NCI-H2107 treated with DMSO at 0.1 percent for 48 hours (cell line): ENCODE measurements at regions not wholly inside any gene's neighbourhood (a gene's known extent, or its start where the extent isn't known, plus 50 kb on each side); places are given as distances from the start of the nearest gene placed in this dataset.
A peak's percentile ranks its signal among the peaks of the same experiment; 100 is the strongest.

Experiments used
- DNase-seq: peaks from one replicate; lab custom pipeline; 2025; ENCODE audit not compliant: unreplicated experiment; lab: John Stamatoyannopoulos, UW

DNA sequence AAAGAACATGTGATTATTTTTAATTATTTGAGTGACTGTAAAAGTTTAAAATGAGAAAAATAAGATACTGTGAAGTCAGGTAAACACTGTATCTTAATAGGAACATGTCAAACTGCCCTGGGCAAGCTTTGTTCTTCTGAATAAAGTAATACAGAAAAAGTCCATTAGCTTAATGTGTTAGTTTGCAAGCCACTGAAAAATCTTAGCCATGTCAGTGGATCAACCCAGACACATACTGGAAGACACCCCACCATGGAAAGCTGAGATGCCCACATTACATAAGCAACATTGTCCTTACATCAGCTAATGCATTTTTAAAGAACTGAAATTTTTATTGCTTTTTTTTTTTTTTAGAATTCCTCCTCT is 155.2 kb downstream of the BBOX1 start:
- no peak for DNase-seq

- DNase-seq, result no peak
These were observed 154.4 kb downstream of the BBOX1 start for GRCh38 chr11:27194976-27195375.

GRCh38 chr11:27193434-27194225 is 153.0 kb downstream of the BBOX1 start:
- no peak for DNase-seq

- DNase-seq, result no peak
These were observed 151.6 kb downstream of the BBOX1 start for GRCh38 chr11:27192184-27192583.

DNA sequence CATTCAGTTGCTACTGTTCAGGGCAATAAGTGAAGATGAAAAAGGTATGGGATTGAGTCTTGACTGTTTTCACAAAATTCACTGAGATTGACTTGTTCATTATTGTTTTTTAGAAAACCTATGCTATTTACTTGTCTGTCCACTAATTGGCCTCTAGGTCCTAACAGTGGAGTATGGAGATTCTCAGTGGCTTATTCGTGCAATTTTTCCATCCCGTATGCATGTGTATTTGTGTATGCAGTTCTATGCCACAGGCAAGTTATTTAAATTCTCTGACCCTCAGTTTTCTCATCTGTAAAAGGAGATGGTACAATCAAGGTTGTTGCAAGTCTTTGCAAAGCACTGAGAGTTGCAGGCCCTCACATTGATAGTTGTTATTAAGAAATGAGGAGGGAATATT is 151.0 kb downstream of the BBOX1 start:
- DNase-seq, result no peak

GRCh38 chr11:27188696-27189095 is 148.1 kb downstream of the BBOX1 start:
- no peak for DNase-seq

DNA sequence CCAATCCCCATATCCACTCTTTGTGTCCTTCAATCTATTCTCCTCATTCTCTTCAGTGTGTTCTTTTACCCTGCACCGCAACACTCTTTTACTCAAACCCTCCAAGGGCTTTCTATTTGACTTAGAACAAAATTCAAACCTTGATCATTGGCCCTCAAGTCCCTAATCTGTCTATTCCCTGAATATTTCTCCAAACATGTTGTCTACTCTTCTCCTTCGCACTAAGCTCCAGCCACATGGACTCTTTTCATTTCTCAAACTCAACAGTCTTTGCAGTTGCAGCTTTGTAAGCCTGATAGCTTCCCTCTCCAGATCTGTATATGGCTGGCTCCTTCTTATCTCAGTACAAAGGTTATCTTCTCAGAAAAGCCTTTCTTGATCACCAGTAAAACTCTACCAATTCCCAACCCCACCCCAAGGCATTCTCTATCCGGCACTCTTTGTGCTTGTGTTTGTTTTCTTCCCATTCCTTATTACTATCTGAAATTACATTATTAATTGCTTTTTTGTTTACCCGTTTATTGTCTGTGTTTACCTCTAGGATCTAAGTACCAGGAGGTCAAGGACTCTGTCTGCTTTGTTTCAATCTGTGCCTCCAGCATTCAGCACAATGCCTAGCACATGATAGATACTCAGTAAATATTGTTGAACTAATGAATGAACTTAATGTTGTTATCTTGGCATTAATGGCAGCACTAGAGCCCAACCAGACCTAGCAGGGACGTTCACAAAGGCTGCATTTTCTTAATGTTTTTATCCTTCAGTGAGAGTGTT is 147.4 kb downstream of the BBOX1 start:
- no peak for DNase-seq

DNA sequence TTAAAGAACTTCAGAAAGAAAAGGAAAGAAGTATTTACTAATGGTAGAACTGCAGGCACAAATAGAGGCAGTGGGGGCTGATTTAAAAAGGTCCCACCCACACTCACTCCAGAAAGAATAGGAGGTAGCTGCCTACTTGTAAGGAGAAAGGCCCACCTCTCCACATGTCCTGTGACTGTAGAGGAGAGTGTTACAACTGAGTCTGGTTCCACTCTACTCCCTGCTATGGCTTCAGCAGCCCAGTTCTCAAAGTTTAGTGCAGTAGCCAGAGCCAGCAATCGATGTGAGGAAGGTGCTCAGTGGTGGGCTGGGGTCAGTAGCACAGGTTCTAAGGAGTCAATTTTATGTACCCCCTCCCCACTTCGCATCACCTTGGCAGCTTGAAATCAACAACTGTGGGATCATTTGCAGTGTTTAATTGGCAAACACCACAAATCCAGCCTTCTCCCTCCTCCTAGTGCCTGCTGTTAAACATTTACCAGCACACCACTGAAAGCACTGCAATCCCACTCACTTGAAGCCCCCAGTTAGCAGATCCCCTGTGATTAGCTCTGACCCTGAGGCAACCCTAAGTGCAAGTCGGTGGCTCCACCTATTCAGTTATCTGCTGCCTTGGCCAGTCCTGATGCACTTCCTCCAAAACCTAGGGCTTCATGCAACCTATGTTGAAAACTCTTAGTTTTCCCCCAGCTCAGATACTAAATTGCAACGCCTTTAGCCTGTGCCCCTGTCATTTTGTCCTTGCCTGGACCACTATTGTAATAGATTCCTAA is 146.6 kb downstream of the BBOX1 start:
- DNase-seq, result no peak

DNA sequence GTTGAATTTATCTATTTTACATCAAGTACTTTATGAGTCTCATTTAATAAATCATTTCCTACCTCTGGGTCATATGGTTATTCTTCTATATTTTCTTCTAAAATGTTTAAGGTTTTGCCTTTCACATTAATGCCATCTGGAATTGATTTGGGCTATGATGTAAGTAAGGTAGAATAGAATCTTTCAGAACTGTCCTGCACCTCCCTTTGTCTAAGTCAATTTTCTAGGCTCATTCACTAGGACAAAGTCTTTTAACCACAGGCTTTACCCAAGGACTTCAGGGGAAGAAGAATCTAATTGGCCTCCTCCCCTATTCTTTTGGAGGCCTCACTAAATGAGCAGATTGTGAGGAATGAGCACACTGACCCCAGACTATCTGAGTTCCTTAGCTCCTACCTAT is 146.0 kb downstream of the BBOX1 start:
- DNase-seq, result no peak

DNA sequence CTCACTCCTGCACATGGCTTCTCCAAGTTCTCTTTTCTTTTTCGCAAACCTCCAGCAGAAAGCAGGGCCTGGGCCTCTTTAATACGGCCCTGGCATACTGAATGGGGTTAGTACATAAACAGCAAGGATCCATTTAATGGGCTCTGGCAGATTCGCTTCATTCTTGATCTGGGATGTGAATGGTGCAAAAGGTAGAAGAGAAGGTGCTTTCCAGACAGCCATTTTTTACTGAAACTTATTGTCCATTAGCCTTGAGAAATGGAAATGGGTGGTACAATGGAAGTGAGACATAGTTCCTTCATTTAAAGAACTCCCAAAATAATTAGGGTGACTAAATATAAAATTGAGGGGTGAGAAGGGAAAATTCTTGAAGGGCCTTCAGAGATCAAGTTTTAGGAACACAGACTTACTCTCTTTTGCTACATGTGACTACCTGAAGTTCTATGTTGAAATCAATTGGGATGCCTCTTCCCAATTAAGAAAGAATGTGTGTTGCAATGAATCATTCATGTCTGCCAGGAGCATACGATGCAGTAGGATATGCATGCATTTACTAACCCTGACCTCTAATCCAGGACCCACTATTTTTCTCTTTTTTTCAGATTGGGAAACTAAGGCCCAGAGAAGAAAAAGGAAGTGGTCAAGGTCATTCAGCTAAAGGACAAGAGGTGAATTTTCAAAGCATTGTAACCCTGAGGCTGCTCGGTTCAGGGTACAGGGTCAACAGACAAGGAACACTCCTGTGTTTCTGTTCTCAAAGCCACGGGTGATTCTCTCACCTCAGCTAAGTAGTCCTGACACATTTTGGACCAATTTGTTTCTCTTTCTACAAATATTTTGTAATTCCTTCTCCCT is 144.1 kb downstream of the BBOX1 start:
- DNase-seq, result no peak

DNA sequence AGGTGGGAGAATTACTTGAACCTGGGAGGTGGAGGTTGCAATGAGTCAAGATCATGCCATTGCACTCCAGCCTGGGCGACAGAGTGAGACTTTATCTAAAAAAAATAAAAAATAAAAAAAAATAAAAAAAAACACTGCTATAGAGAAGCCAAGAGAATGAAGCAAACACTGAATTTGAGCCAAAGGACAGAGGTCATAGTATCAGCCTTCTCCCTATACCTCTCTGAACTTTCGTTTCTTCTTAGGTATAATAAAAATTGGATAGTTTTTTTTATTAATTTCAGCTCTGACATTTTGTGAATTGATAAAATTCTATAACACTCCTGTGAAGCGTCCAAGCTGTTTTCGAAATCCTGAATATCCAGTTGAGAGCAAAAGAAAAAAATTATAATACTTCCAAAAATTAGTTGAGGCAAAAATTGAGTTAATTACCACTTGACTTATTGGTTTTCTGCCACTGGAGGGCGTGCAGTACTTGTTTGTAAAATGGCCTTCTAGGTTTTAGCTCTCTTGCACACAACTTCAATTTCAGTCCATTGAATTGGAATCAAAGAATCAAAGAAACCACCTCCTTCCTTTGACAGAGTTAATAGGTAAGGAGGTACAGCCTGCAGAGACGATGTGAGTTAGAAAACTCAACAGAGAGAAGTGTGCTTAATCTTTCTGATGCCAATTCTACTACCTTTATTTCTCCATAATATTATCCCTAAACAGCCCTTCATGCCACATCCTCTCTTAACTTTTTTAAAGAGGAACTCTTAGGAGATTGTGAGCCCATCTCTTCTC is 143.2 kb downstream of the BBOX1 start:
- DNase-seq, result peak; percentile 58

- no peak for DNase-seq
These were observed 138.7 kb downstream of the BBOX1 start for GRCh38 chr11:27179334-27179733.

DNA sequence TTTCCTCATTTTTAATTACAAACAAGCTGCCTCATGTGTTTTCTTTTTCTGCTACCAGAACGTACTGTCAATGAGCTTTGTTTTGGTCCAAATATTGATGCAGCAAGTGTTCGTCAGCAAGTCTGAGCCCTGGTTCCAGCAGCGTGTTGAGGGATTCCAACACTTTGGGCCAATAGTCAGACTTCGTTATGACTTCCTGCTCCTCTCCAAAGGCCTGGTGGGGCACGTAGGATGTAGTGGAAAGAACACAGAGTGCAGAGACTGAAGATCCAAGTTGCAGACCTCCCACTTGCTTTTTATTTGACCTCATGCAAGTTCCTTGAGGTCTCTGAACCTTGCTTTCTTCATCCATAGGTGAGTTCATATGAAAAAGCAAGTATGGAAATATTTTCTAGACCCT is 138.2 kb downstream of the BBOX1 start:
- DNase-seq, result no peak
